NB4 (cell line): ENCODE measurements at regions not wholly inside any gene's neighbourhood (a gene's known extent, or its start where the extent isn't known, plus 50 kb on each side); places are given as distances from the start of the nearest gene placed in this dataset.

Source experiments
- DNase-seq: peaks from one replicate; pipeline ENCODE4 v3.0.0; 2010; ENCODE audit warnings: low read depth
- H3K4me3 ChIP-seq: one replicate; pipeline ENCODE4 v1.5.1; 2011; ENCODE audit warnings: mild to moderate bottlenecking, low read depth, low read length, moderate library complexity
- MYC ChIP-seq: IDR thresholded peaks from 2 replicates; pipeline ENCODE4 v1.6.1; 2011; ENCODE audit warnings: low read depth, low read length
- POLR2A ChIP-seq: IDR thresholded peaks from 2 replicates; pipeline ENCODE4 v1.6.1; 2011; ENCODE audit warnings: mild to moderate bottlenecking; ENCODE audit not compliant: insufficient read length; ENCODE audit errors: extremely low read depth
- TF ChIP-seq, protein P1 (sequence below): IDR thresholded peaks from one replicate; pipeline ENCODE4 v1.5.1; 2012; ENCODE audit warnings: low read depth, low read length
- TF ChIP-seq, protein P2 (sequence below): IDR thresholded peaks from 2 replicates; pipeline ENCODE4 v1.6.1; 2011; ENCODE audit warnings: low read depth, low read length

DNA sequence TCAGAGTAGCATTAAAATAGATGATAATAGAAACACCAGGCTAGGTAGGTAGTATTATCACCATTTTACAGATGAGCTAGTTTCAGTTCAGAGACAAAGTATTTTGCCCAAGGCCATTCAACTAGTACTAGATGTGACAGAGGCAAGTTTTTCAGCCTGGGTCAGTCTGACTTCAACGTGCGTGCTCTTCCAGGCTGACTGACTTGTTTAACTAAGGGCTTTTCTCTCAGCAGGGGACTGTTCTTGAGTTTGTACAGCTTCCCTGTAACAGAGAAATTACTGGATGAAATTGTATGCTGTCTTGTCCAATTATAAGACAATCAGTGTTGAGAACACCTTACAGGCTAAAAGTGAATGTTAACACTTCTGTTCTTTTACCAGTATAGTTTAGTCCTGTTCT lies 333.5 kb upstream of the MAN1A1 start:
- TF ChIP-seq, protein P1, sequence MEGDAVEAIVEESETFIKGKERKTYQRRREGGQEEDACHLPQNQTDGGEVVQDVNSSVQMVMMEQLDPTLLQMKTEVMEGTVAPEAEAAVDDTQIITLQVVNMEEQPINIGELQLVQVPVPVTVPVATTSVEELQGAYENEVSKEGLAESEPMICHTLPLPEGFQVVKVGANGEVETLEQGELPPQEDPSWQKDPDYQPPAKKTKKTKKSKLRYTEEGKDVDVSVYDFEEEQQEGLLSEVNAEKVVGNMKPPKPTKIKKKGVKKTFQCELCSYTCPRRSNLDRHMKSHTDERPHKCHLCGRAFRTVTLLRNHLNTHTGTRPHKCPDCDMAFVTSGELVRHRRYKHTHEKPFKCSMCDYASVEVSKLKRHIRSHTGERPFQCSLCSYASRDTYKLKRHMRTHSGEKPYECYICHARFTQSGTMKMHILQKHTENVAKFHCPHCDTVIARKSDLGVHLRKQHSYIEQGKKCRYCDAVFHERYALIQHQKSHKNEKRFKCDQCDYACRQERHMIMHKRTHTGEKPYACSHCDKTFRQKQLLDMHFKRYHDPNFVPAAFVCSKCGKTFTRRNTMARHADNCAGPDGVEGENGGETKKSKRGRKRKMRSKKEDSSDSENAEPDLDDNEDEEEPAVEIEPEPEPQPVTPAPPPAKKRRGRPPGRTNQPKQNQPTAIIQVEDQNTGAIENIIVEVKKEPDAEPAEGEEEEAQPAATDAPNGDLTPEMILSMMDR, result no peak
- TF ChIP-seq, protein P2, sequence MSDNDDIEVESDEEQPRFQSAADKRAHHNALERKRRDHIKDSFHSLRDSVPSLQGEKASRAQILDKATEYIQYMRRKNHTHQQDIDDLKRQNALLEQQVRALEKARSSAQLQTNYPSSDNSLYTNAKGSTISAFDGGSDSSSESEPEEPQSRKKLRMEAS, result no peak
- TF ChIP-seq MYC (no peak), POLR2A (no peak)
- no peak for DNase-seq
- no peak overlapping the region for H3K4me3 ChIP-seq

DNA sequence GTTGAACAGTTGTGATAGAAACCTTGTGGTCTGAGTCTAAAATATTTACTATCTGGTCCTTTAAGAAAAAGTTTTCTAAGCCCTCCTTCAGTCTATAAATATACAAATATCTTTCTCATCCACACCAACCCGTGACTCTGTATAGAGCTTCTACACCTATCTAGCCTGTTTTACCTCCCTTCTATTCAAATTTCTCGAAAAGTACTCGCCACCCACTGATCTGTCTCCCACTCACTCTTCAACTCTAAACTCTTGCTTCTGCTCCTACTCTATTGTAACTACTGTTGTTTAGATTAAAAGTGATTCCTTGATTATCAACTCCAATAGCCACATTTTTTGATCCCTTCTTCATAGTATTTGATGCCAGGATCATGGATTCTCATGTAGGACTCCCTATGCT lies 329.4 kb upstream of the MAN1A1 start:
- DNase-seq, result no peak
- H3K4me3 ChIP-seq, result no peak overlapping the region
- no peak for TF ChIP-seq MYC
- TF ChIP-seq, protein P1, result no peak
- TF ChIP-seq, protein P2, result no peak
- TF ChIP-seq POLR2A, result no peak

DNA sequence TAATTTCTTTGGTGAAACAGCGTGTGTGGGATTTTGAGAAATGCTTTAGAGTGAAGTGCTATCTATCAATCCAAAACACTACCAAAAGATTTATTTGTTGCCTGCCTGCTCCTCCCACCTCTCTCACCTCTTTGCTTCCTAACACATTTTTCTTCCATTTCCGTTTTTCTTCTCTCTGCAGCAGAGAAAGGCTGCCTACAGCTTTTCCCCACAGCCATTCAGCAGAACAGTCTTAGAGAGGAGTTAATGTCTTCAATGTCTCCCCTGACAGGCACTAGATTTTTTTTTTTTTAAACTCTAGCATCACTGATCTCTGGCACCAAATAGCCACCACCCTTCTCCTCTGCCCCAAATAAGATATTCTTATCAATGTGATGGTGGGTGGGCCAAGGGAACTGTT lies 327.8 kb upstream of the MAN1A1 start:
- TF ChIP-seq, protein P1, result no peak
- TF ChIP-seq, protein P2, result no peak
- TF ChIP-seq POLR2A (no peak), MYC (no peak)
- DNase-seq, result no peak
- H3K4me3 ChIP-seq, result no peak overlapping the region

DNA sequence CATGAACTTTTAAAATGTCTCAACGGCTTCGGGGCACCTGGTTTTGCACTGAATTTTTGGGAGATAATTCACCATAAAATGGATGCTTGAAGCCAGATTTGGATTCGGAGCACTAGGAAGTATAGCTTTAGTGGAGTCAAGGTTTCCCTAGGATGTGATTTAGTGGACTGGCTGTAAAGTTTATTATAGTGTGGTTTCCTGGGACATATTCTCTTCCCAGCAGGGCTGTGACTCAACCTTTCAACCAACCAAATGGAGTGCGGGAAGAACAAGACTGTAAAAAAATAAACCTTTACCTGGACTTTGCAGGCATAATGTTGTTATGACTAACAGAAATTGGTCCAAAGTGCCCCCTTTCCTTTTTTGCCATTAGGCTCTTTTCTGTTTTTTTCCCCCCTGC lies 327.4 kb upstream of the MAN1A1 start:
- TF ChIP-seq, protein P1, result no peak
- TF ChIP-seq POLR2A (no peak), MYC (no peak)
- TF ChIP-seq, protein P2, result no peak
- H3K4me3 ChIP-seq, result no peak overlapping the region
- DNase-seq, result no peak

DNA sequence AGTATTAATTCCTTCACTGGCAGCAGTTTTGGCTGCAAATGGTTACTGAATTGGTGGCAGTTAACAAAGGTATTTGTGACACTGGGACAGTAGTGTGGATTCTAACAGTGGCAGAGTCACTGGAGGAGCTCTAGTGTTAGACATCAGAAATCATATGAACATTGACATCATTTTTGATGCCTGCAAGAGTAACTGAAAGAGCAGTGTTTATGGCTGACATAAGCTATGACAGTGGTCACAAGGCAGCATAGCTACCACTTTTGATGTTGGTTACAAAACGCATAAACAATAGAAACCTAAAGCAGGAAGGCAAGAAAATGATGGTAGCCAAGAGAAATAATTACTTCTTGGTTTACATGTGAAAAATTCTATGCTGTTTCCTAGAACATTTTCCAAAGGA lies 326.7 kb upstream of the MAN1A1 start:
- no peak overlapping the region for H3K4me3 ChIP-seq
- TF ChIP-seq, protein P2, result no peak
- TF ChIP-seq POLR2A, result no peak
- TF ChIP-seq MYC, result no peak
- TF ChIP-seq, protein P1, result no peak
- DNase-seq, result no peak

DNA sequence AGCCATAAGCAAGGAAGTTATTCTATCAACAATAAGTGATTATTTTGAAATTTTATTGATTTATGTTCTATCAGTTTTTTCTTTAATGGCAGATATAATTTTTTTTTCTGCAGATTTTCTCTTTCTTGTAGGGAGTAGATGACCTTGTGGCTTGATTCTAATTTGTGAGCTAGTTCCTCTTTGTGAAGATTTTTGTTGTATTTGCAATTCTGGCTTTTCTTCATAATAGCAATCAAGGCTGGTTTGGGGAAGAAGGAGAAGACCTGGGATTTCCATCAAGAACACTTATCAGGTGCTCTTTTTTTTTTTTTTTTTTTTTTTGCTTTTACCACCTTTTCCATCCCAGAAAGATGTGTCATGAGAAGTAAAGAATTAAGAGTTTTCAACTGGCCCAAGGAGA lies 324.2 kb upstream of the MAN1A1 start:
- no peak for DNase-seq
- TF ChIP-seq, protein P2, result no peak
- TF ChIP-seq, protein P1, result no peak
- no peak for TF ChIP-seq MYC
- no peak for TF ChIP-seq POLR2A
- H3K4me3 ChIP-seq, result no peak overlapping the region
